Stimulated activated naive CD8-positive, alpha-beta T cell treated with anti-CD3 and anti-CD28 coated beads, Interleukin-15, Interleukin-2, amounts not matched to agents 100 ng/mL and 50 ng/mL, for 24 hours (primary cell): ENCODE measurements at regions not wholly inside any gene's neighbourhood (a gene's known extent, or its start where the extent isn't known, plus 50 kb on each side); places are given as distances from the start of the nearest gene placed in this dataset.

Source experiments
- H3K27ac Mint-ChIP-seq: one replicate; pipeline ENCODE4 v1.8.0; 2021; ENCODE audit warnings: mild to moderate bottlenecking, mixed read lengths
- H3K27me3 Mint-ChIP-seq: one replicate; pipeline ENCODE4 v1.8.0; 2021; ENCODE audit warnings: mixed read lengths
- H3K36me3 Mint-ChIP-seq: one replicate; pipeline ENCODE4 v1.8.0; 2021; ENCODE audit warnings: low read depth, mixed read lengths
- H3K4me1 Mint-ChIP-seq: one replicate; pipeline ENCODE4 v1.8.0; 2021; ENCODE audit warnings: low read depth, mixed read lengths
- H3K4me3 Mint-ChIP-seq: one replicate; pipeline ENCODE4 v1.8.0; 2021; ENCODE audit warnings: mild to moderate bottlenecking, mixed read lengths
- H3K9me3 Mint-ChIP-seq: one replicate; pipeline ENCODE4 v1.8.0; 2021; ENCODE audit warnings: mixed read lengths

GRCh38 chr15:72887376-72887775, 103.8 kb upstream of the ADPGK start:
- Mint-ChIP-seq H3K36me3 (no peaks in the 10 kb centered on the region), H3K27ac (no peak overlapping the region), H3K27me3 (peaks cover 13% of the 10 kb centered on the region), H3K4me1 (no peaks in the 10 kb centered on the region), H3K4me3 (no peak overlapping the region), H3K9me3 (peaks cover 13% of the 10 kb centered on the region)

- Mint-ChIP-seq H3K27ac (no peak overlapping the region), H3K4me3 (no peak overlapping the region), H3K4me1 (no peaks in the 10 kb centered on the region), H3K9me3 (peaks cover 17% of the 10 kb centered on the region), H3K27me3 (peaks cover 25% of the 10 kb centered on the region), H3K36me3 (peaks cover 4% of the 10 kb centered on the region)
Measured at GRCh38 chr15:72884311-72884710, 100.8 kb upstream of the ADPGK start.

- H3K36me3 Mint-ChIP-seq, result no peaks in the 10 kb centered on the region
- H3K4me3 Mint-ChIP-seq, result no peak overlapping the region
- H3K4me1 Mint-ChIP-seq, result no peaks in the 10 kb centered on the region
- H3K9me3 Mint-ChIP-seq, result no peaks in the 10 kb centered on the region
- peaks cover 20% of the 10 kb centered on the region for H3K27me3 Mint-ChIP-seq
- H3K27ac Mint-ChIP-seq, result no peak overlapping the region
Measured at GRCh38 chr15:72873379-72874233, 90.0 kb upstream of the ADPGK start.

- Mint-ChIP-seq H3K4me1 (no peaks in the 10 kb centered on the region), H3K27me3 (peaks cover 21% of the 10 kb centered on the region), H3K4me3 (no peak overlapping the region), H3K36me3 (no peaks in the 10 kb centered on the region), H3K27ac (no peak overlapping the region), H3K9me3 (no peaks in the 10 kb centered on the region)
Measured at GRCh38 chr15:72872066-72872845, 88.7 kb upstream of the ADPGK start.

- no peaks in the 10 kb centered on the region for H3K4me1 Mint-ChIP-seq
- peaks cover 3% of the 10 kb centered on the region for H3K9me3 Mint-ChIP-seq
- H3K27me3 Mint-ChIP-seq, result peaks cover 19% of the 10 kb centered on the region
- no peak overlapping the region for H3K27ac Mint-ChIP-seq
- H3K36me3 Mint-ChIP-seq, result no peaks in the 10 kb centered on the region
- no peak overlapping the region for H3K4me3 Mint-ChIP-seq
Measured at GRCh38 chr15:72866866-72867616, 83.5 kb upstream of the ADPGK start.

- H3K9me3 Mint-ChIP-seq, result peaks cover 4% of the 10 kb centered on the region
- H3K27me3 Mint-ChIP-seq, result peaks cover 27% of the 10 kb centered on the region
- no peak overlapping the region for H3K27ac Mint-ChIP-seq
- no peak overlapping the region for H3K4me3 Mint-ChIP-seq
- no peaks in the 10 kb centered on the region for H3K36me3 Mint-ChIP-seq
- H3K4me1 Mint-ChIP-seq, result no peaks in the 10 kb centered on the region
Measured at GRCh38 chr15:72866182-72866581, 82.6 kb upstream of the ADPGK start.

GRCh38 chr15:72865486-72865885, 81.9 kb upstream of the ADPGK start:
- Mint-ChIP-seq H3K36me3 (no peaks in the 10 kb centered on the region), H3K27me3 (peaks cover 23% of the 10 kb centered on the region), H3K9me3 (peaks cover 4% of the 10 kb centered on the region), H3K4me3 (no peak overlapping the region), H3K27ac (no peak overlapping the region), H3K4me1 (no peaks in the 10 kb centered on the region)

- H3K36me3 Mint-ChIP-seq, result no peaks in the 10 kb centered on the region
- no peak overlapping the region for H3K27ac Mint-ChIP-seq
- peaks cover 22% of the 10 kb centered on the region for H3K27me3 Mint-ChIP-seq
- H3K9me3 Mint-ChIP-seq, result peaks cover 4% of the 10 kb centered on the region
- no peak overlapping the region for H3K4me3 Mint-ChIP-seq
- no peaks in the 10 kb centered on the region for H3K4me1 Mint-ChIP-seq
Measured at GRCh38 chr15:72864681-72865080, 81.1 kb upstream of the ADPGK start.

GRCh38 chr15:72861354-72861910, 77.9 kb upstream of the ADPGK start:
- Mint-ChIP-seq H3K36me3 (no peaks in the 10 kb centered on the region), H3K4me3 (no peak overlapping the region), H3K27ac (no peak overlapping the region), H3K9me3 (peaks cover 4% of the 10 kb centered on the region), H3K27me3 (peaks cover 12% of the 10 kb centered on the region), H3K4me1 (no peaks in the 10 kb centered on the region)

- Mint-ChIP-seq H3K4me1 (no peaks in the 10 kb centered on the region), H3K27ac (no peak overlapping the region), H3K9me3 (peaks cover 4% of the 10 kb centered on the region), H3K27me3 (peaks cover 14% of the 10 kb centered on the region), H3K4me3 (no peak overlapping the region), H3K36me3 (no peaks in the 10 kb centered on the region)
Measured at GRCh38 chr15:72859757-72860145, 76.2 kb upstream of the ADPGK start.

GRCh38 chr15:72859017-72859756, 75.6 kb upstream of the ADPGK start:
- H3K36me3 Mint-ChIP-seq, result no peaks in the 10 kb centered on the region
- peaks cover 15% of the 10 kb centered on the region for H3K27me3 Mint-ChIP-seq
- H3K9me3 Mint-ChIP-seq, result peaks cover 4% of the 10 kb centered on the region
- no peak overlapping the region for H3K27ac Mint-ChIP-seq
- no peak overlapping the region for H3K4me3 Mint-ChIP-seq
- no peaks in the 10 kb centered on the region for H3K4me1 Mint-ChIP-seq

- Mint-ChIP-seq H3K27ac (no peak overlapping the region), H3K9me3 (peaks cover 4% of the 10 kb centered on the region), H3K27me3 (peaks cover 21% of the 10 kb centered on the region), H3K36me3 (no peaks in the 10 kb centered on the region), H3K4me3 (no peak overlapping the region), H3K4me1 (no peaks in the 10 kb centered on the region)
Measured at GRCh38 chr15:72858205-72858604, 74.6 kb upstream of the ADPGK start.

GRCh38 chr15:72857331-72858063, 73.9 kb upstream of the ADPGK start:
- Mint-ChIP-seq H3K4me3 (no peak overlapping the region), H3K9me3 (peaks cover 4% of the 10 kb centered on the region), H3K27ac (no peak overlapping the region), H3K4me1 (no peaks in the 10 kb centered on the region), H3K36me3 (no peaks in the 10 kb centered on the region), H3K27me3 (peaks cover 23% of the 10 kb centered on the region)
